ENCODE measurements at regions not wholly inside any gene's neighbourhood (a gene's known extent, or its start where the extent isn't known, plus 50 kb on each side); places are given as distances from the start of the nearest gene placed in this dataset.

DNA sequence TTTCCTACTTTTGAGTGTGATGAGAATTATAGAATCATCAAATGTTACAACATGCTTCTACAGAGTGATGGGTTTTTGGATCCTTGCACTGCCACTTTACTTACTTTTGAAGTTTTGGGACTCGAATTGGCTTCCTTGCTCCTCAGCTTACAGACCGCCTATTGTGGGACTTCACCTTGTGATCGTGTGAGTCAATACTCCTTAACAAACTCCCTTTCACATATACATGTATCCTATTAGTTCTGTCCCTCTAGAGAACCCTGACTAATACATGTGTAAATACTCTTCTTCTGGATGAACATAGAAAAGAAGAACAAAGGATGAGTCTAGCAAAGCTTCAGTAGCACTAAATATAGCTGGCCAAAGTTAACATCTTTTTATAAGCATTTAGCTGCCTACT lies 98.7 kb upstream of the PDE4D start:
- FAIRE-seq (no peak), DNase-seq (ENCODE audit: insufficient read length, low spot score) (no peak)
- no peak for TF ChIP-seq TAF1 (IDR thresholded peaks at IDR 0.05; ENCODE audit: low read depth, low read length)

DNA sequence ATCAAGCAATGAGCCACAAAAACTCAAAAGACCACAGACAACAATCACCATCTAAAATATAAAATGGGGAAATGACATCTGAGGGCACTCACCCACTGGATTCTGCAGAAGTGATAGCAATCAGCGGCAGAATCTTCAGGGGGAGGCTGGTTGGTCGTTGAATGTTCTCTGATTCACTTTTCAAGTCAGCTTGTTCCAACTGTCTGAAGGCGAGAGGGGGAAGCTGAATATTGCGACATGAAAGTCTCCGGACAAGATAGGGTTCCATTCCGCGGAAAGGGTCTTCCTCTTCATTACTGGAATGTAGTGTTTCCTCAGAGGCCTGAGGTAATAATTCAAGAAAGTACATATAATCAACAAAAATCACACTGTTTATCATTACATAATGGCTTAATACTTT lies 94.9 kb upstream of the PDE4D start:
- TF ChIP-seq POU2F2 (IDR thresholded peaks at IDR 0.05; ENCODE audit: low read depth, low read length) (no peak), SPI1 (IDR thresholded peaks at IDR 0.05; ENCODE audit: low read depth, low read length) (no peak), POLR2A (IDR thresholded peaks at IDR 0.05; ENCODE audit: low read depth, low read length) (no peak), POLR2AphosphoS5 (IDR thresholded peaks at IDR 0.05; ENCODE audit: low read depth, low read length) (no peak), TAF1 (IDR thresholded peaks at IDR 0.05; ENCODE audit: low read depth, low read length) (no peak), PAX5 (IDR thresholded peaks at IDR 0.05; ENCODE audit: insufficient read depth, low read length, severe bottlenecking) (no peak)
- FAIRE-seq (no peak), DNase-seq (ENCODE audit: insufficient read length, low spot score) (no peak)

DNA sequence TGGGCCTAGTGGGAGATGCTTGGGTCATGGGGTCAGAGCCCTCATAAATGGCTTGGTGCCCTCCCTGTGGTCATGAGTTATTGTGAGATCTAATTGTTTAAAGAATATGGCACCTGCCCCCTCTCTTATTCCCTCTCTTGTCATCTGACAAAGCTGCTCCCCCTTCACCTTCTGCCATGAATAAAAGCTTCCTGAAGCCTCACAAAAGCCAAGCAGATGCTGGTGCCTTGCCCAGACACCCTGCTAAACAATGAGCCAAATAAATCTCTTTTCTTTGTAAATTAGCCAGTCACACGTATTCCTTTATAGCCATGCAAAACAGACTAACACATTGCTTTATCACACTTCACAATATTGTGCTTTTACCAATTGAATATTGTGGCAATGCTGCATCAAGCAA lies 82.8 kb upstream of the PDE4D start:
- no peak for FAIRE-seq
- no peak for DNase-seq (ENCODE audit: insufficient read length, low spot score)
- TF ChIP-seq POLR2AphosphoS5 (IDR thresholded peaks at IDR 0.05; ENCODE audit: low read depth, low read length) (no peak), TAF1 (IDR thresholded peaks at IDR 0.05; ENCODE audit: low read depth, low read length) (no peak), SPI1 (IDR thresholded peaks at IDR 0.05; ENCODE audit: low read depth, low read length) (no peak)

DNA sequence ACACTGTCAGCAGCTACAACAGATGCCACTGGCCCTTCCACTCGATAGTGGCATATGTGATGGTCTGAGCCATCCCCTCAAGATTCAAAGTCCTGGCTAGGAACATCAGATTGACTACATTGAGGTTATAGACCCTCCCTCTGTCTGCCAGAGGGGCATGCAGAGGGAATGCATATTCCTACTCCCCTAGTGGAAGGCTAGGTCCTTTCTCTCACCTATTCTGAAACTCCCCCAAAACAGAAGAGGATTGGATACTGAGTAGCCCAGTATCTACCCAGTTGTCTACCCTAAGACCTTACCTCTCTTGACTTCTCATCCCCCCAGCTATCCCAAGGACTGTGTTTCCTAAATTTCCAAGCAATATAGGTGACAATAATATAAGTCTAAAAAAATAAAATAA lies 78.5 kb upstream of the PDE4D start:
- FAIRE-seq (no peak), DNase-seq (ENCODE audit: insufficient read length, low spot score) (no peak)
- TF ChIP-seq PAX5 (IDR thresholded peaks at IDR 0.05; ENCODE audit: insufficient read depth, low read length, severe bottlenecking) (no peak), POU2F2 (IDR thresholded peaks at IDR 0.05; ENCODE audit: low read depth, low read length) (no peak), TAF1 (IDR thresholded peaks at IDR 0.05; ENCODE audit: low read depth, low read length) (no peak)

- TF ChIP-seq POLR2A (IDR thresholded peaks at IDR 0.05; ENCODE audit: low read depth, low read length): no peak
- TF ChIP-seq PAX5 (IDR thresholded peaks at IDR 0.05; ENCODE audit: insufficient read depth, low read length, severe bottlenecking): no peak
- DNase-seq (ENCODE audit: insufficient read length, low spot score): no peak
- FAIRE-seq: no peak
These were observed 65.8 kb upstream of the PDE4D start for GRCh38 chr5:59959330-59959729.

DNA sequence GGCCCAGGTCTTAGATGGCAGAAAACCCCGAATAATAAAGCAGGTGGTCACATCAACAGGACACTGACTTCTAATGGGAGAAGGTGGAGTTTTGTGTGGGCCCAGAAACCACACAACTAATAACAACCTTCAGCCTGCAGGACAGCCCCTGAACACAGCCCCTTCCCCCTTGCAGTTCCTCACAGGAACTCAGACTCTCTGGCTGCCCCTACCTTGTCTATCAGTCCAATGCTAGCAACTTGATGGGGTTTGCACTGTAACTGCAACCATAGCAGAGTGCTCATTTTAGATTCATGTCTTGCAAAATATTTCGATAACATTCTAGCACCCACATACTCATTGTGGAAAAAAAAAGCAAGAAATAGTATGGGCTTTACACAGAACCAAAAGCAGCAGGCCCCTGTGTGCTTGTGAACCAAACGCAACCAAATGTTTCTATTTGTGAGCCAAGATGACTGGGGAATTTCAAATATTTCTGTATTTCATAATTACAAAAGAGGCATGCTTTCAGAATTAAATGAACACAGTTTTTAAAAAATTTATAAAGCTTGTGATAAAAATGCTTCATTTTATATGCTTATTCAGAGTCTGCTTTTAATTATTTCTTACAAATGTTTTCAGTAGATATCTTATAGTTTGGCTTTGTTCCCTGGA lies 62.7 kb upstream of the PDE4D start:
- TF ChIP-seq TAF1 (IDR thresholded peaks at IDR 0.05; ENCODE audit: low read depth, low read length): no peak
- TF ChIP-seq PAX5 (IDR thresholded peaks at IDR 0.05; ENCODE audit: insufficient read depth, low read length, severe bottlenecking): no peak
- TF ChIP-seq SPI1 (IDR thresholded peaks at IDR 0.05; ENCODE audit: low read depth, low read length): no peak
- no peak for TF ChIP-seq POLR2AphosphoS5 (IDR thresholded peaks at IDR 0.05; ENCODE audit: low read depth, low read length)
- TF ChIP-seq POLR2A (IDR thresholded peaks at IDR 0.05; ENCODE audit: low read depth, low read length): no peak
- no peak for TF ChIP-seq POU2F2 (IDR thresholded peaks at IDR 0.05; ENCODE audit: low read depth, low read length)
- DNase-seq (ENCODE audit: insufficient read length, low spot score): no peak
- no peak for FAIRE-seq

- TF ChIP-seq TAF1 (IDR thresholded peaks at IDR 0.05; ENCODE audit: low read depth, low read length) (no peak), POLR2AphosphoS5 (IDR thresholded peaks at IDR 0.05; ENCODE audit: low read depth, low read length) (no peak), POU2F2 (IDR thresholded peaks at IDR 0.05; ENCODE audit: low read depth, low read length) (no peak), SPI1 (IDR thresholded peaks at IDR 0.05; ENCODE audit: low read depth, low read length) (no peak), POLR2A (IDR thresholded peaks at IDR 0.05; ENCODE audit: low read depth, low read length) (no peak), PAX5 (IDR thresholded peaks at IDR 0.05; ENCODE audit: insufficient read depth, low read length, severe bottlenecking) (no peak)
- DNase-seq (ENCODE audit: insufficient read length, low spot score) (no peak), FAIRE-seq (no peak)
These were observed 61.7 kb upstream of the PDE4D start for GRCh38 chr5:59955241-59955640.

- TF ChIP-seq TAF1 (IDR thresholded peaks at IDR 0.05; ENCODE audit: low read depth, low read length) (no peak), PAX5 (IDR thresholded peaks at IDR 0.05; ENCODE audit: insufficient read depth, low read length, severe bottlenecking) (no peak), POLR2A (IDR thresholded peaks at IDR 0.05; ENCODE audit: low read depth, low read length) (no peak), POLR2AphosphoS5 (IDR thresholded peaks at IDR 0.05; ENCODE audit: low read depth, low read length) (no peak), POU2F2 (IDR thresholded peaks at IDR 0.05; ENCODE audit: low read depth, low read length) (no peak), SPI1 (IDR thresholded peaks at IDR 0.05; ENCODE audit: low read depth, low read length) (no peak)
- no peak for FAIRE-seq
- DNase-seq (ENCODE audit: insufficient read length, low spot score): no peak
These were observed 50.1 kb upstream of the PDE4D start for GRCh38 chr5:59943452-59944113.

Data from GM12891 (cell line).